Epithelial cell of proximal tubule (primary cell): ENCODE measurements at regions not wholly inside any gene's neighbourhood (a gene's known extent, or its start where the extent isn't known, plus 50 kb on each side); places are given as distances from the start of the nearest gene placed in this dataset.
A peak's percentile ranks its signal among the peaks of the same experiment; 100 is the strongest.

Source experiments
- DNase-seq: peaks from one replicate; pipeline ENCODE4 v3.0.0-alpha.2; 2011; ENCODE audit warnings: low read depth
- H3K4me3 ChIP-seq: 2 replicates; pipeline ENCODE4 v1.5.1; 2011; ENCODE audit warnings: low read depth, mild to moderate bottlenecking, low read length
- CTCF ChIP-seq: conservative IDR thresholded peaks from 2 replicates; pipeline ENCODE4 v1.5.1; 2012; ENCODE audit warnings: low read depth, mild to moderate bottlenecking, low read length

- no peak overlapping the region for H3K4me3 ChIP-seq
- no peak for TF ChIP-seq CTCF
- DNase-seq, result no peak
Measured at GRCh38 chr10:106520698-106521097, 643.8 kb downstream of the SORCS1 start.

- no peak for DNase-seq
- no peak for TF ChIP-seq CTCF
- no peak overlapping the region for H3K4me3 ChIP-seq
Measured at GRCh38 chr10:106519376-106520030, 645.0 kb downstream of the SORCS1 start.

- no peak overlapping the region for H3K4me3 ChIP-seq
- DNase-seq, result peak; percentile 51
Measured at GRCh38 chr10:106515206-106515790, 649.2 kb downstream of the SORCS1 start.

DNA sequence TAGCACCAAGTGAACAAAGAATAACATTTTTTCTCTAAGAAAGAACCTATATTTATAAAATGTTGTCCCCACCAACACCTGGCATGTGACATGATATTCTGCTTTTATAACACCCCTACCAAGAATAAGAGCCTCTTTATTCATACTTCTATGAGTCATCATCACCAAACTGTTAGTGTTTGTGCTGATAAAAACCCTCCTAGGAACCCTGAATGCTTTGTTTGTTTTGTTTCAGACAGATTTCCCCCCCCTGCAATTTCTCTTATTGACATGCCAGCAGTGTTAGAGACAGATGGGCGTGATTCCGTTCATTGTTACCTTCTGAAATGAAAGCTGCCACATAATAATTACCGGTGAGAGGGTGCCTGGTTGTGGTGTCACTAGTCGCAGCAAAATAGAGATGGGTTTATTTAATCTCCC, 651.1 kb downstream of the SORCS1 start:
- H3K4me3 ChIP-seq, result no peak overlapping the region
- no peak for TF ChIP-seq CTCF
- no peak for DNase-seq

More at GRCh38 chr10:106515206-106515790, 649.2 kb downstream of the SORCS1 start:
- no peak for TF ChIP-seq CTCF

DNA sequence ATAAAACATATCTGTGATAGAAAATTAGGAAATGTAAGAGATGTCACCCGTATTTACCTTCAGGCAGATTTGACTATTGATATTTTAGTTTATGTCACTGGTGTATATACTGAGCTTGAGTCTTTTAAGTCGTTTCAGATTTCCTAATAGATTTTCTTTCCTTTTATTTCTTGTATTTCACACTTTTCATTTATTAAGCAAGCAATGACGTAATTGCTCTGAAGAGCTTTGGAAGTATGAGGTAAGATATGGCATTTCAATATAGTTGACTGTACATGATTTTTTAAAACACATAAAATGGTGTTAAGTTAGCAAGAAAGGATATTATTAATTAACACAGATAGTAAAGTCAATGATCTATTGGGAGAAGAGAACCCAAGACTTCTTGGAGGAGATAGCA, 652.6 kb downstream of the SORCS1 start:
- H3K4me3 ChIP-seq, result no peak overlapping the region
- no peak for DNase-seq
- no peak for TF ChIP-seq CTCF

- H3K4me3 ChIP-seq, result no peak overlapping the region
- no peak for DNase-seq
Measured at GRCh38 chr10:106508950-106509349, 655.6 kb downstream of the SORCS1 start.

More at GRCh38 chr10:106508950-106509349, 655.6 kb downstream of the SORCS1 start:
- no peak for TF ChIP-seq CTCF
